GM12865 (cell line): ENCODE measurements at regions not wholly inside any gene's neighbourhood (a gene's known extent, or its start where the extent isn't known, plus 50 kb on each side); places are given as distances from the start of the nearest gene placed in this dataset.

ENCODE experiments used
- DNase-seq: peaks from one replicate; pipeline ENCODE4 v3.0.0; 2010; ENCODE audit warnings: low read depth
- H3K4me3 ChIP-seq: 2 replicates; pipeline ENCODE4 v1.5.1; 2011; ENCODE audit warnings: mild to moderate bottlenecking, low read depth, low read length, control low read depth
- CTCF ChIP-seq: IDR thresholded peaks from 2 replicates; pipeline ENCODE4 v1.5.1; 2011; ENCODE audit warnings: low read length, control low read depth, low read depth, inconsistent platforms; ENCODE audit not compliant: insufficient read depth; ENCODE audit errors: missing control alignments

DNA sequence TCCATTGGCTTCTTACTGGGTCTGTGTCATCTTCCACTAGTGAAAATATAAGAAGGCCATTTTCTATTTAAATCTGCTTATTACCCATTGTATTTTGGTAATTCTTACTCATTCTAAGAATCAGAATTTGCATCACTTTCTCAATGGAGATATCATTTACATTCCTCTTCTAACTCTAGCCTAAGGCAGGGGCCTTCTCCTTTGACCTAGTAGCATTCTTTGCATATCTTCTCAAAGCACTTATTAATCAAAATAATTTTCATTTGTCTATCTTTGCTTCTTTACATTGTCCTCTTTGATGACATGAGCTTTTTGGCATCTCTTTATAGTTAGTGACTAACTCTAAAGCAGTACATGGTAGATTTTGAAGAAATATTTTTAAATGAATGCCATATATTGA is 400.9 kb upstream of the SEMA3D start:
- no peak for TF ChIP-seq CTCF
- no peak overlapping the region for H3K4me3 ChIP-seq
- DNase-seq: no peak

- H3K4me3 ChIP-seq: no peak overlapping the region
- no peak for DNase-seq
- no peak for TF ChIP-seq CTCF
These were observed 399.2 kb upstream of the SEMA3D start for GRCh38 chr7:85586091-85586490.

DNA sequence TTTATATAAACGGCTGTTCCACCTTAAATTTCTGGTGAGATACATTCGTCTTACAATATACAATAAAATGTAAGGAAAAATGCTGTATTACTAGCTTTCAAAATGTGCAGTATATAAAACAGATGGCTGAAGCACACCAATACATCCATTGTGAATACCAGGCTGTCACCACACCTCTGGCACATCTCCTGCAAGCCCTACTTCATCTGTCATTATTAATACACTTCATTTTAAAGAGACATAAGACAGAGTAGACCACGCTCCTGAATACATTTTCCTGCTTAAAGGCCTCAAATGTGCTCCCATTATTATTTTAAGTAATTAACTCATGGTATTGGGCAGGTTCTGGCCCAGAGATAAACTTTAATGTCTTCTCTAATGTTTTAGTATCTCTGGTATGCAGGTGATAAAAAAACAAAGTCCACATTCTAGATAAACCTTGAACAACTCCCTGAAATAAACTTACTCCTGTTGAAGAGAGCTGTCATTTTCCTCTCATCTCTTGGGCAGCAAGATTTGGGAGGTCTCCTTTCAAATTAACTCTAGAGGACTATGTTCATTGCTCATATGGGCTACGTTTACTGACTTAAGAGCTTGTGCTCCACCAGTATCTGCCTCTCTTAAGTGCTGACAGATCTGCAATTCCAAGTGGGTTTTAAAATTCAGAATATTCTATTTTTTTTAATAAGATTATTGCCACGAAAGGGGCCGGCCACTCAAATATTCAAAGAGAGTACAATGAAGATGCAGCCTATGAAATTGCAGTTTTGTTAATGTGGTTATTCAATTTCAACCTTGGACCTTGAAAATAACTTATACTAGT is 396.5 kb upstream of the SEMA3D start:
- TF ChIP-seq CTCF: no peak
- no peak for DNase-seq
- H3K4me3 ChIP-seq: no peak overlapping the region

DNA sequence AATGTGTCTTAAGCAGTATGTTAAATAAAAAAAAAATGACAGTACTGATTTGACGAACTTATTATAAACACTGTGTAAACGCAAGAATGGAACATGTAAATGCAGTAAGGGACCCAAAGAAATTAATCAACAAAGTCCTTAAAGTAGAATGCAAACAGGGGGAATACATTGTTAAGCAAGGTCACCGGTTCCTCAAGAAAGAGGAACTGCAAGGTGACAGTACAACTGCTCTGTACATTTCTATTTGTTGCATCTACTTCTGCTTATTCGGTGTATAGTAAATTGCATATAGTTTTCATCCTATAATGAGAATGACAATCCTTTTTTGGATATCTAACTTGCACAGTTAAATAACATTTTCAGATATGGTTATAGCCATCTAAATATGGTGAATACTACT is 387.0 kb upstream of the SEMA3D start:
- no peak for DNase-seq

DNA sequence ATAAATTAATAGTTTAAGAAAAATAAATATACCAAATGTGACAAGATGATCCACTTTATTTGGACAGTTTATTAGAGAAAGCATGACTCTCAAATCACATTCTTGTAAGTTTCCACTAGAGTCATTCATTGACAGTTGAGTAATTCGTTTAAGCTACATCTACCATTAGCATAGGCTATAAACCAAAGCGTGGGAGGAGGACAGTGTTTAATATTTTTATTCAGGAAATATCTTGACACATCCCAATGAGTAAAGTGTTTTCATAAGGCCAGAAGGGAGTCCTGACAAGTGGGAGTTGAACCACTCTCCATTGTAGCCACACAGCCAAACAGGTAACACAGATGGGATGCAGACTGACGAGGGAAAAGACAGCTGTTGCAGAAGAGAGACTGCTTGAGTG is 386.5 kb upstream of the SEMA3D start:
- no peak overlapping the region for H3K4me3 ChIP-seq
- no peak for TF ChIP-seq CTCF
- no peak for DNase-seq

More for the DNA sequence above, 387.0 kb upstream of the SEMA3D start:
- H3K4me3 ChIP-seq: no peak overlapping the region
- TF ChIP-seq CTCF: no peak

DNA sequence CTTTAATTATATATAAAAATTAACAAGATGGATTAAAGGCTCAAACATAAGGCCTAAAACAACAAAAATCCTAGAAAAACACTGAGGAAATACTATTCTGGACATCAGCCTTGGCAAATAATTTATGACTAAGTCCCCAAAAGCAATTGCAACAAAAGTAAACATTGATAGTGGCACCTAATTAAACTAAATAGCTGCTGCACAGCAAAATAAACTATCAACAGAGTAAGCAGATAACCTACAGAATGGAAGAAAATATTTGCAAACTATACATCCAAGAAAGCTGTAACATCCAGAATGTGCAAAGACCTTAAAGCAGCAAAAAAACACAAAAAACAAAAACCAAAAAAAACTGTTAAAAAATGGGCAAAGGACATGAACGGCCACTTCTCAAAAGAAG is 384.0 kb upstream of the SEMA3D start:
- no peak for TF ChIP-seq CTCF
- DNase-seq: no peak
- H3K4me3 ChIP-seq: no peak overlapping the region

GRCh38 chr7:85567983-85568382 is 381.1 kb upstream of the SEMA3D start:
- no peak for TF ChIP-seq CTCF
- H3K4me3 ChIP-seq: no peak overlapping the region
- peak; percentile 2 for DNase-seq
